Activated naive CD4-positive, alpha-beta T cell treated with anti-CD3 and anti-CD28 coated beads, Interleukin-2, amount 50 U/mL, for 16 hours (primary cell): ENCODE measurements at regions not wholly inside any gene's neighbourhood (a gene's known extent, or its start where the extent isn't known, plus 50 kb on each side); places are given as distances from the start of the nearest gene placed in this dataset.
"Not testable (repeated sequence)": the region's sequence is repeated elsewhere in the genome, so short reads cannot be mapped to it uniquely, and the experiment has no call there.

Experiments
- DNase-seq: peaks from one replicate; pipeline ENCODE4 v3.0.0-alpha.2; 2020

DNA sequence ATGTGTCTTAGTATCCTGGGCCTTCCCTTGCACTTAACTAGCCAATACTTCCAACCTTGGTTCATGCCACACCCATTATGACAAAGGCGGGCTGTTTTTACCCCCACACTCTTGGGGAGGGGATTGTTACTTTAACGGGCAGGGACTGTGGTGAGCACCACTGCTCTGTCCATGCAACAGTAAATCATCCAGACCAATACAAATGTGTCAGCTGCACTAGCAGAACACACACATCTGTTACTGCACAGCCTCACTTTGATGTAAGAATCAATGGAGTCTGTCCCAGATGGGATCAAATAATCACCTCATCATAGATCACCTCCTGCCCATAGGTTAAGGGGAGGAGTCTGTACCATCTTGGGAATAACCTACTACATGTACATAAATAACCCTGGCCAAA is 58.1 kb downstream of the NPAP1 start:
- no peak for DNase-seq

DNA sequence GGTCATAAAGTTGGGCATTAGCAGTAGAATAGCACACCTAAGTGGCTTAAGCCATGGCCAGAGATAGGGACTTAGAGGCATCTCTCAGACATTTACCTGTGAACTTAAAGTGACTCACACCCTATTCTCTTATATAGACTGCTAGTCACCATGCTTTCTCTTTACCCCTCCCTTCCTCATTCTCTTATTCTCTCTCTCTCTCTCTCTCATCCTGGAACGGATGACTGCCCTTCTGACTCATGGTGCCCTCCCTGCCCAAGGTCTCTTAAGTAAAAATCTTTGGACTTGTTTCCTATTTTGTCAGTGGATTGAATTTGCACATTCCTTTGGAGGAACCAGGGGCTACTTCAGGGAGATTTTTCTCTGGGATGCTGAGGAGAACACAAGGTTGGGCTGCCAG is 58.8 kb downstream of the NPAP1 start:
- DNase-seq = no peak

DNA sequence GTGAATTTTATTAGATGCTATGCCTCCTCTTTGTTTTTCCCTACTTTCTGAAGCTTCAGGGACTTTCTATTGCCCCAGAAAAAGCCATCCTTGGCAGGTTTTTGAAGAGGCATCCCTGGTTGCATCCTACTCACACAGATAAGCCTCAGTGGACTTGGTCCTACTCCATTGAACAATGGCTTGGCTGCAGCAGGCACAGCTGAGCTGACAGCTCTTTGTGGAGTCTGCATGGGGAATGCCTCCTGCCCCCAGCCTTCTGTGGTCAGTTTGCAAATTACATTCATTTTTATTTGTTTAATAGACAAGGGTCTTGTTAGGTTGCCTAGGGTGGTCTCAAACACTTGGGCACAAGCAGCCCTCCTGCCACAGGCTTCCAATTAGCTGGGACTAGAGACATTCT is 69.7 kb downstream of the NPAP1 start:
- no peak for DNase-seq

DNA sequence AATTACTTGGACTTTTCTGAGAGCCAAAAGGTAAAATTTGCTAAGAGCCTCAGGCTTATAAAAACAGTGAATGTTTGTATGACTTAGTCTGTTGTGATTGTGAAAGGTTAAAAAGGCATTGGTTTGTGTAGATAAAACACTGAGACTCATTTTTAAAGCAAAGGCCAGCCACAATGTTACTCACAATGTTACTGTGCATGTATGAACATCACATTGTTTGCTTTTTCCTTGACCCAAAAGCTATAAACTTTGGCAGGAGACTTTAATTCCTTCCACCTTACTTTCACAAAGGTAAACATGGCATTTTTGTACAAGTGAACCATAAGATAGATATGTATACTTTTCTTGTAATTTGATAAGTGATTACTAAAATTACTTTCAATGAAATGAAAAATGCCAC is 70.5 kb downstream of the NPAP1 start:
- DNase-seq = no peak

DNA sequence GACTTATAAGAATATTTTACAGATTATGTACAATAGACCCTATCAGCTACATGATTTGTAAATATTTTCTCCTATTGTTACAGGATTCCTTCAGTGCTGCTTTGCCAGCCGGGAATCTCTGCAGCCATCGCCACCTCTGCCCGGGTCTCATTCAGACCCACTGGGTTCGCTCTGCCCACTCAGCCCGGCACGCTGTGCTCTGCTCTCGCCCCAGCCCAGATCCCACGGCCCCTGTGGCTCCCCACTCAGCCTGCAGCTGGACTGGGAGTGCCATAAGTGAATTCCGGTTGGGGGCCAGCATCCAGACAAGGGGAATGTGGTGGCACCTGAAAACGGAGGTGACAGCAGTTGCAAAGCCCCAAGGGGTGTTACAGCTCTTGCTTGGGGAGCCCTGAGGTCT is 71.8 kb downstream of the NPAP1 start:
- DNase-seq = no peak

DNA sequence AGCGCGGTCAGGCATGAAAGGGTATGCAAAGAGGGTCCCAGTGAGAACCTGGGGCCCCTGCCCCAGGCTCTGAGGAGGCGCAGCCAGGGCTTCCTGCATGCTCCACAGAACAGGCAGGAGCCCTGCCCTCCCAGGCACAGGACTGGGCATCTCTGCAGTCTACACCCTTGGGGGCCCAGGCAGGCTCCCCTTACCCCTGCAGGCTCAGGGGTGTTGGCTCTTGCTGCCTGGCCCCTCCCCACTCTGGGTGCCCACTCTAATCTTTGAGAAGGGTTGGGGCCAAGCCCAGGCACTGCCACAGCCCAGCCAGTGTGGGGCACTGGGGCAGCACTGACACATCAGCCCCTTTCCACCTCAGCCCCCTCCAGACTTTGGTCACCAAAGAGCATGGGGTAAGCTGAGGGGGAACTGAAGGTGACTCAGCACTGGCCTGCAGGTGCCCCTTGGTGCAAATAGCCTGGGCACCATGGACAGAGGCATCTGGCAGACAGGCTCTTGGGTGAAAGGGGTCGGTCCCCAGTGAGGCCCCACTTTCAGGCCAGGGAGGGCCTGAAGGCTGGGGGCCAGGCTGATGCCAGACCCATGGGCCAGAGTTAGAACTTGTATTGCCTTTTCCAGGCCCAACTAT is 73.4 kb downstream of the NPAP1 start:
- DNase-seq = no peak

DNA sequence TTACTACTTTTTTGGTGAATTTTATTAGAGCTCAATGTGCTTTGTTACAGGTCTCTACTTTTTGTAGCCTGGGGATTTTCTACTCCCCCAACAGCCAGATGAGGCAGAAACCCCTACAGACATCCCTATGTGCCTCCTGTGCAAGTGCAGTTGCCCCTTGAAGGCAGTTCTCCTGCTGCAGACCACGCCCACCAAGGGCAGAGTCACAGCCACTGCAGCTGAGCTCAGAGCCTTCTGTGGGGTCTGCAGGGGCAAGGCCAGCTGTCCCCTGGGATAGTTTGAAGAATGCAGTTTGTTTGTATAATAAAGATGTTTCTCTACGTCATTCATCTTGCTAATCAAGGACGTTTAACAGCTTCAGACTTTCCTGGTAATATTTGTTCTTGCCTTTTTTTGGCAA is 76.8 kb downstream of the NPAP1 start:
- DNase-seq = no peak

DNA sequence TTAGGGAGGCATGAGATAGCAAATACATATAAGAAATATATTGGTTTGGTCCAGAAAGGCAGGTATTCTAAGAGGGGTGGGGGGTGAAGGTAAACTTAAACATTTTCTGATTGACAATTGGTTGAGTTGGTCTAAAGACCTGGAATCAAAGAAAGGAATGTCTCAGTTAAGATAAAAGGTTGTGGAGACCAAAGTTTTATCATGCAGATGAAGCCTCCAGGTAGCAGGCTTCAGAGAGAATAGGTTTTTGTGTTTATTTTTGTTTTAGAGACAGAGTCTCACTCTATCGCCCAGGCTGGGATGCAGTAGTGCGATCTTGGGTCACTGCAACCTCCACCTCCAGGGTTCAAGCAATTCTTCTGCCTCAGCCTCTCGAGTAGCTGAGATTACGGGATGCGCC is 80.5 kb downstream of the NPAP1 start:
- no peak for DNase-seq

DNA sequence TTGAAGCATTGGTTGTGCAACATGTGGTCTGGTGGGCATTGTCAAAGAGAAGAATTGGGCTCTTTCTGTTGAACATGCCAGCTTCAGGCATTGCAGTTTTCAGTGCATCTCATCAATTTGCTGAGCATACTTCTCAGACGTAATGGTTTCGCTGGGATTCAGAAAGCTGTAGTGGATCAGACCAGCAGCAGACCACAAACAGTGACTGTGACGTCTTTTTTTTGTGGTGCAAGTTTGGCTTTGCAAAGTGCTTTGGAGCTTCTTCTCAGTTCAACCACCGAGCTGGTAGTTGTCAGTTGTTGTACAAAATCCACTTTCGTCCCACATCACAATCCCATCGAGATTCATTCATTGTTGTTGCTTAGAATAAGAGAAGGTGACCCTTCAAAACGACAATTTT is 84.5 kb downstream of the NPAP1 start:
- no peak for DNase-seq

DNA sequence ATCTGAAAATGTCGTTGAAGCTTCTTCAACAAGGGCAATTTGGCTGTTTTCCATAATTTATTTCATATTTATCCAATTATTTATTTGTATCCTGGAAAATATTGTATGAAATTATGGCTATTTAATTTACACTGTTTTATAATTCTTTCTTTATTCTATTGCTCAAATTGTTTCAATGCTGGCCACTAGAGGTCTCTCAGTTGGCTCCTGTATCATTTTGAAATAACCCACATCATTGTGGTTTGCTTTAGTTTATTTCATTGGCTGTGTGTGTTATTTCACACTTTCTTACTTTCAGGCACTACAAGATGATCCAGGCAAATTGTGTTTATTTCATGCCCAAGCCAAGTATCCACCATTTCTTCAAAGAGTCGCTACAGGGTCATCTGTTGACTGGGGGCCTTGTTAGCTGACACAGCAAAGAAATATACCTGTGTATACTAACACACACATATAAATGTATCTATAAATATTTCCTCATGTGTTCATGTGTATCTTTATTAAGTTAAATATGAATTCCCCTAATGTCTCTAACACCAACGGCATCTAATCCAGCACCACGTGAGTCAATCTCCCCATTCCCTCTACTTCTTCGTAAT is 86.2 kb downstream of the NPAP1 start:
- DNase-seq = no peak

DNA sequence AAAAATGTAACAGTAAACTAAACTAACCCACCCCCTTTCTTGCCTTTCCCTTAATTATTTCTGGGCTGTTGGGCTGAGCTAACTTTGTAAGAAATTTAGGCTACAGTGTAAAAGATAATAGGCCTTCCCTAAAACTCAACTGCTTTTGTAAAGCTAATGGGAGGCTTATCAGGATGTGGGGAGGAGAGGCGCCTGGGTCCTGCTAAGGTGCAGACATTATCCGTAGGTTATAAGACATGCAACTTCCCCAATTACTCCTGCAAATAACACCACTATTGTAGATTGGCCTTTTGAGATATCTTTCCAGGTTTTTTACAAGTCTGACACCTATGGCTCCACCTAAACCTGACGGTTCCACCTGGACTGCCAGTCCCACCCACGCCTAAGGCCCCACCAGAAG is 88.3 kb downstream of the NPAP1 start:
- DNase-seq = no peak

DNA sequence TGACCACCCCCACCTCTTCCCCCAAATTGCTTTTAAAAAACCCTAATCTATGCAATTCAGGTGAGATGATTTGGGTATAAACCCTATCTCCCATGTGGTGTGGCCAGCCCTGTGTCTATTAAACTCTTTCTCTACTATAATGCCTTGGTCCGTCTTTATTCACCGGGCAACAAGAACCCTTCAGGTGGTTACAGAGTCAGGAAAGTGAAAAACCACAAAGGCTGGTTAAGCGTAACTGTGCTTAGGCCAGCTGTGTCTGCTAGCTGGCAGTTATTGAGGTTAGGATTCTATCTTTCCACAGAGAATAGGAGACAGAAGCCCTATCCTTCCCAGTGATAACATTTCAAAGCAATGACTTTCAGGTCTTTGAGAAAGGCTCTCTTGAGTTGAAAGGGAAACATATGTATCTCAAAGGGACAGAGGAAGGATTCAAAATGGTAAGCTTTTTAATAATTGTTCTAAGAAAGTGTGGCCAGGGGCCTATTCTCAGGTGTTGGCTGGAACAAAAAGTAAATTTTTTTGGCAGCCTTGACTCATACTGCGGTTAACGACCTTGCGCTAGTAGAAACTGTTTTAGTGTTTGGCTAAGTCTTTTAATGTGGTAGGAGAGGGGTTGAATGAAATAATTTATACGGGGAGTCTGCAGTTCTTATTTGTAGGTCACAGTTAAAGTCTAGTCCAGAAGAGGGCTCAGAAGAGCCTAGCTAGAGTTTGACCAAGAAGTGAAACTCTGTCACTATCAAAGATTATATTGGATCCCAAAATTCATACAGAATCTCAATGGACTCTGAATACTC is 89.0 kb downstream of the NPAP1 start:
- no peak for DNase-seq

DNA sequence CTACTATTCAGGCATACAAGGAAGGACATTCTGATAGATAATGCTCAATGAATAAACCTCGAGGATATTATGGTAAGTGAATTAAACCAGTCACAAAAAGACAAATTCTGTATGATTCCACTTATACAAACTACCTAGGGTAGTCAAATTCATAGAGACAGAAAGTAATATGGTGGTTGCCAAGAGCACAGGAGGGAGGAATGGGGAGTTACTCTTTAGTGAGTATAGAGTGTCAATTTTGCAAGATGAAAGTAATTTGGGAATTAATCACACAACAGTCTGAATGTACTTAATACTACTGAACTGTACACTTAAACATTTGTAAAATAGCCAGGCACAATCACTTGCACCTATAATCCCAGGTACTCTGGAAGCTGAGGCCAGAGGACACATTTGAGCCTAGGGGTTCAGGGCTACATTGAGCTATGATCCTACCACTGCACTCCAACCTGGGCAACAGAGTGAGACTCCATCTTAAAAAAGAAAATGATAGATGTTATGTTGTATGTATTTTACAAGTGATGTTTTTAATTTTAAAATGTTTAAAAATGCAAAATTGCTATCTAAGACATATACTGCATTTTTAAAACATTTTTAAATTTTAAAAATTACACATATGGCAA is 91.0 kb downstream of the NPAP1 start:
- no peak for DNase-seq

DNA sequence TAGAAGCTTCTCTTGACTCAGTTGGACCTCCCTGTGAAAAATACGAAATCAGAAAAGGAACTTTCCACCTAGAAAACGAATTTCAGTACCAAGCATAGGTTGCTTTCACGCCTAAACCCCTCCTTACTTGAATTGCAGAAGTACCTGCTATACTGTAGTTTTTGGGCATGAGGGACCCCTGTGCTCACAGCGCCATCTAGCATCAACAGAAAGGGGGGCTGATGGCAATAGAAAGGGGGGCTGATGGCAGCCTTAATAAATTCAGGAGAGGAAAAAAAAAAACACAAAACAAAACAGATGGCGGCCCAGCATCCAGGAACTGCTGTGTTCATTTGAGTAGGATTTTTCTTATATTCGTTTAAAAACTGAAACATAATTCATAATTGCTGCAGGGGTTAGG is 96.7 kb downstream of the NPAP1 start:
- DNase-seq = no peak

DNA sequence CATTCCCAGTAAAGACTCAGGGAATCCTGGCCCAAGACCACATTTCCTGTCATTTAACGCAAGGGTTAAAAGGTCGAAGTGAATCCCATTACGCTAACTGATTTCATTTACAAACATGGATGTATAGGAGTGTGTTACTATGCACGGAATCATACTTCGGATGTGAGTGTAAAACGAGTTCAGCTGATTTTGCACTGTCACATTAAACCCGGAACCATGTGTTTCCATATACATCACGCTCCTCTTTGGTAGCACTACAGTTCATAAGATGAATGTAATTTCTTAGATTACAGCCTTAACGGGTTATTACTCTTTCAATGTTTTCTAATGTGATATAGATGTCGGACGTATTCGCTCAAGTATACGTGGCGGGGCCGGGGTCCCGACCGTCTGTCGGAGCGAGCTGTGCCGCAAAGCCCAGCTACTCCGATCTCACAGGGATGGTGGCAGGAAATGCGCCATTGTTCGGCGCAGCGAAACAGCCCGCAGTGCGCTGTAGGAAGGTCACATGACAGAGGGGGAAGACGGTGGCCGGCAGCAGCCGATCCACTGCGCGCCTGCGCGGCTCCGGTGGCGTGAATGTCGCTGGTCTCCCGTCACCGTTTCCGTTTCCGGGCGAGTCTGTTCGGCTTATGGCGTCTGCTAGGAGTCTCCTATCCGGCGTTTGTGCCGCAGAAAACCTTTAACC is 97.3 kb downstream of the NPAP1 start:
- peak; percentile 64 for DNase-seq

DNA sequence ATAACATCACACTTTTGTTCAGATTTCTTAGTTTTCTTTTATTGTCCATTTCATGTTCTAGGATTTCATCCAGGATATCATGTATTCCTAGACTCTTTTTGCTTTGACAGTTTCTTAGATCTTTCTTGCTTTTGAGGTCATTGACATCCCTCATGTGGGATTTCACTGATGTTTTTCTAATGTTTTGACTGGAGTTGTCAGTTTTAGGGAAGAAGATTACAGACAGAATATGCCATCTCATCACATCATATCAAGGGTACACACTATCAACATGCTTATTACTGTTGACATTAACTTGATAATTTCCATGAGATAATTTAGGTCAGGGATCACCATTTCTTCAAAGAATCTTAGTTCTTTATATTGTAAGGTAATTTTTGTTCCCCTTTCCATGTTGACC is 101.7 kb downstream of the NPAP1 start:
- no peak for DNase-seq

DNA sequence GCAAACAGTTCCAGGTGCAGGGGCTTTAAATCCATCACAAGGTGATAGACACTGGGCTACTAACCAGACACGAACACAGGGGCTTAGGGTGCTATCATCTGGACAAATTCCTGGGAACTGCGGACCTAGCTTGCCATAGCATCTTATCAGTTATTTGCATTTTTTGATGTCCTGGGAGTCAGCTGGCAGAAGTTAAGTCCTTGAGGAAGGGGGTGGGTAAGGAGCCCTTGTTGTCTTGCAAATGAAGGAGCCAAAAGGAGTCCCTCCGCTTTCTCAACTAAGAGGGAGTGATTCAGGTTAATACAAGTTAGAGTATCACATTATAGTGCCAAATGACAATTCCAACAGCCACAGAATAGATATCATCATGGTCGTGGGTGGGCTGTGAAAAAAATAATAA is 108.9 kb downstream of the NPAP1 start:
- DNase-seq = no peak

DNA sequence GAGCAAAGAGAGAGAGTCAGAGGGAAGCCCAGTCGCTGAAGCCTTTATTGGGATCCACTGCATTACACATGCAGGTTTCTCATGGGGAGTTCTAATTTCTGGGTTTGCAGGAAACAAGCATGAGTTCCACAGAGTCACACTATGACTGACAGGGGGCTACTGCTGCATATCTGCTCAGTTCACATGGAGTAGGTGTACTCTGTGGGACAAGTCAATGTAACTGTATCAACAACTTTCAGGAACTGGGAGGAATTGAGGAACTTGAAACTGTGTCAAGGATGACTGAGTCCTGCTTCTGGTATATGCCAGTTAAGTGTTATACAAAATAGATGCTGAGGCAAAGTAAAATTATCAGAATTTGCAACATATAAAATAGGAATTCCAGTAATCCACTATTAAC is 110.8 kb downstream of the NPAP1 start:
- no peak for DNase-seq

DNA sequence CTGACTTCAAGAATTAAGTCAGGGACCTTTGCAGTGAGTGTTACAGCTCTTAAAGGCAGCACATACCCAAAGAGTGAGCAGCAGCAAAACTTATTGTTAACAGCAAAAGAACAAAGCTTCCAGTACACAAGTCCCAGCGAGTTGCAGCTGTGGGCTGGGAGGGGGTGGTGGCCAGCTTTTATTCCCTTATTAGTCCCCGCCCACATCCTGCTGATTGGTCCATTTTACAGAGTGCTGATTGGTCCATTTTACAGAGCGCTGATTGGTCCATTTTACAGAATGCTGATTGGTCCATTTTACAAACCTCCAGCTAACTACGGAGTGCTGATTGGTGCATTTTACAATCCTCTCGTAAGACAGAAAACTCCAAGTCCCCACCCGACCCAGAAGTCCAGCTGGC is 127.0 kb downstream of the NPAP1 start:
- not testable (repeated sequence) for DNase-seq

DNA sequence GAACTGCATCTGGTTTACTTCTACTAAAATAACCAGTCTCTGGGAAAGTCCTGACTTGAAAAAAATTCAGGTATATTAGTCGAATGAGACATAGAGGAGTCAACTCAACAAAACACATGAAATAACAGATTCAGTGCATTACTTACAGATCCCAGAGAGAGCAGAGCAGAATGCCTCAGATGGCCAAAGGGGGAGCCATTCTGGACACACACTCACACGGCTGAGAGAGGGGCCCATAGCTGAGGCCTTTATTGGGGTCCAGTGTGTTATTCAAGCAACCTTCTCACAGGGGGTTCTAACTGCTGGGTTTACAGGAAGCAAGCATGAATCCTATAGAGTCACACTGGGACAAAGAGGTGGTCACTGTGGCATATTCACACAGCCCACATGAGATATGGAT is 135.1 kb upstream of the SNRPN start:
- DNase-seq = no peak

DNA sequence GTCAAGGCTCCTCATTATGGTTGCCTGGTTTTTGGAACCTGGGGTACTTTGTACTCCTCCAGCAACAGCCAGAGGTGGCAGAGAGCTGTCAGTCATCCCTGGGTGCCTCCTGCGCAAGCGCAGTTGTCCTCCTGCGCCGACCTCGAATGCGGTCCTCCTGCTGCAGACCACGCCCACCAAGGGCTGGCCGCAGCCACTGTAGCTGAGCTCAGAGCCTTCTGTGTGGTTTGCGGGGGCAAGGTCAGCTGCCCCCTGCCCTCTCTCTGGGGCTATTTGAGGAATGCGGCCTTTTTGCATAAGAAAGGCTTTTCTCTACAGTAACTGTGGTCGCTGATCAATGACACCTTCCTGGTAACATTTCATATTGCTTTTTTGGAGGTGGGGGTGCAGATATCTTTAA is 131.3 kb upstream of the SNRPN start:
- no peak for DNase-seq

DNA sequence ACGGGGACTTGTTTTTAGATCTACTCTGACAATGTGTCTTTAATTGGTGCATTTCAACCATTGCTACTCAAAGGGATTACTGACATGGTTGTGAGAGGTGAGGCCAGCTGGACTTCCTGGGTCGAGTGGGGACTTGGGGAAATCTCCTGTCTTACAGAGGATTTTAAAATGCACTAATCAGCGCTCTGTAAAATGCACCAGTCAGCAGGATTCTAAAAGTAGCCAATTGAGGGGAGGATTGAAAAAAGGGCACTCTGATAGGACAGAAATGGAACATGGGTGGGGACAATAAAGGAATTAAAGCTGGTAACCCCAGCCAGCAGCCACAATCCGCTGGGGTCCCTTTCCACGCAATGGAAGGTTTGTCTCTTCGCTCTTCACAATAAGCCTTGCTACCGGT is 122.5 kb upstream of the SNRPN start:
- no peak for DNase-seq

DNA sequence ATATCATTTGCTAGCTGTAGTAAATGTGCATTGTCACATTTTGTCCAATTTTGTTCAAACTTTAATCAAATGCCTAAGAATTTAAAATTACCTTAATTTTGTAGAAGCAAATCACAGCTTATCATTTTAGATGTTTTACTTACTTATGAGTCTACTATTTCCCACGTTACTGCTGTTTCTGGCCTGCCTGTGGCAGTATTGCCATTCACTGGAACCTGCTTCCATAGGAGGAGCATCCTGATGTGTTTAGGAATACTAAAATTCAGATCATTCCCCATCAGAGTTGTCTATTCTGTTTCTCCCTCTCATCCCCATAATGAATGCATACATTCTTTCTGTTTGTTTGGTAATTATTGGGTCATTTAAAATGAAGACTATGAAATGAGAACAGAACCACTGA is 119.5 kb upstream of the SNRPN start:
- no peak for DNase-seq

DNA sequence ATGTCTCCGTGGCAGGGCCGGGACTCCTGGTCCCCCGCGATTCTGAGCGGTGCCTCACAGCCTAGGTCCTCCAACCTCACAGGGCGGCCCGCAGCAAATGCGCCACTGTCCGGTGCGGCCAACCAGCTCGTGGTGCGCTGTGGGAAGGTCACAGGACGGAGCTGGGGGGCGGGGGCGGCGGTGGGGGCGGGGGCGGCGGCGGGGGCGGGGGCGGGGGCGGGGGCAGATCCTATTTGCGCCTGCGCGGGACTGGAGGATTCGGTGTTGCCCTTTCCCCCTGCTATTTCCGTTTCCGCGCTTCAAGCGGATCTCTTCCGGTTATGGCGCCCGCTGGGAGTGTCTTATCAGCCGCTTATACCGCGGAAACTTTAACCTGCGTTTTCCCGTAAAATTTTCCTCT is 106.7 kb upstream of the SNRPN start:
- DNase-seq = no peak
